NCI-H2196 (cell line): ENCODE measurements at regions not wholly inside any gene's neighbourhood (a gene's known extent, or its start where the extent isn't known, plus 50 kb on each side); places are given as distances from the start of the nearest gene placed in this dataset.
A peak's percentile ranks its signal among the peaks of the same experiment; 100 is the strongest.
"Not testable (repeated sequence)": the region's sequence is repeated elsewhere in the genome, so short reads cannot be mapped to it uniquely, and the experiment has no call there.

Experiments used
- DNase-seq: peaks from one replicate; lab custom pipeline; 2025; ENCODE audit not compliant: unreplicated experiment; lab: John Stamatoyannopoulos, UW

GRCh38 chr2:221777119-221777518 lies 205.0 kb upstream of the EPHA4 start:
- no peak for DNase-seq

GRCh38 chr2:221775096-221775495 lies 203.0 kb upstream of the EPHA4 start:
- no peak for DNase-seq

- no peak for DNase-seq
Observed at GRCh38 chr2:221774136-221774535, 202.0 kb upstream of the EPHA4 start.

- DNase-seq = no peak
Observed at GRCh38 chr2:221771297-221771696, 199.2 kb upstream of the EPHA4 start.

GRCh38 chr2:221767106-221768012 lies 195.3 kb upstream of the EPHA4 start:
- DNase-seq = no peak

- DNase-seq = no peak
Observed at GRCh38 chr2:221762496-221762895, 190.4 kb upstream of the EPHA4 start.

GRCh38 chr2:221761260-221761659 lies 189.2 kb upstream of the EPHA4 start:
- DNase-seq = no peak

- DNase-seq = no peak
Observed at GRCh38 chr2:221758076-221758475, 186.0 kb upstream of the EPHA4 start.

- no peak for DNase-seq
Observed at GRCh38 chr2:221753401-221753800, 181.3 kb upstream of the EPHA4 start.

- no peak for DNase-seq
Observed at GRCh38 chr2:221752781-221753180, 180.7 kb upstream of the EPHA4 start.

GRCh38 chr2:221750316-221750715 lies 178.2 kb upstream of the EPHA4 start:
- DNase-seq = no peak

GRCh38 chr2:221747289-221747972 lies 175.3 kb upstream of the EPHA4 start:
- no peak for DNase-seq

GRCh38 chr2:221741496-221742211 lies 169.6 kb upstream of the EPHA4 start:
- no peak for DNase-seq

- DNase-seq = no peak
Observed at GRCh38 chr2:221731432-221732145, 159.5 kb upstream of the EPHA4 start.

- DNase-seq = no peak
Observed at GRCh38 chr2:221726894-221727513, 154.9 kb upstream of the EPHA4 start.

GRCh38 chr2:221724631-221725203 lies 152.6 kb upstream of the EPHA4 start:
- no peak for DNase-seq

- not testable (repeated sequence) for DNase-seq
Observed at GRCh38 chr2:221724117-221724516, 152.0 kb upstream of the EPHA4 start.

- DNase-seq = peak; percentile 6
Observed at GRCh38 chr2:221716426-221717303, 144.6 kb upstream of the EPHA4 start.

GRCh38 chr2:221715523-221716247 lies 143.6 kb upstream of the EPHA4 start:
- DNase-seq = no peak
